ENCODE measurements at regions not wholly inside any gene's neighbourhood (a gene's known extent, or its start where the extent isn't known, plus 50 kb on each side); places are given as distances from the start of the nearest gene placed in this dataset.

- no peak for TF ChIP-seq CTCF (conservative IDR thresholded peaks at IDR 0.05; ENCODE audit: low read depth in 2 of 2)
- TF ChIP-seq JUNB (IDR thresholded peaks at IDR 0.05; ENCODE audit: unreplicated experiment), result no peak
- TF ChIP-seq POLR2AphosphoS5 (IDR thresholded peaks at IDR 0.05; ENCODE audit: low read depth), result no peak
- TF ChIP-seq EZH2 (IDR thresholded peaks at IDR 0.05; ENCODE audit: low read depth, unreplicated experiment), result no peak
- TF ChIP-seq REST (IDR thresholded peaks at IDR 0.05; ENCODE audit: unreplicated experiment), result no peak
- no peak for TF ChIP-seq CREB1 (CRISPR knock-in tag; IDR thresholded peaks at IDR 0.05; ENCODE audit: low read depth)
- TF ChIP-seq EZH2phosphoT487 (IDR thresholded peaks at IDR 0.05; ENCODE audit: unreplicated experiment), result no peak
These were observed 320.3 kb upstream of the TSPY4 start for GRCh38 chrY:9016916-9017315.

Measured in GM23338 (cell line).